ENCODE measurements at regions not wholly inside any gene's neighbourhood (a gene's known extent, or its start where the extent isn't known, plus 50 kb on each side); places are given as distances from the start of the nearest gene placed in this dataset.

- DNase-seq, result no peak
- no peaks in the 10 kb centered on the region for H3K27me3 ChIP-seq
- H3K9me3 ChIP-seq, result no peaks in the 10 kb centered on the region
- no peak overlapping the region for H3K4me3 ChIP-seq
- no peak overlapping the region for H3K27ac ChIP-seq
- WGBS, 2 donors (ENCODE audit: low coverage in 1 of 2), result 77 to 84% methylated on average over 2 to 4 of the region's 4 CpGs
- in situ Hi-C loops (cut with MboI; ENCODE audit: low pct_ligation_motif_present in 1 of 4, low pct_unique_long_range_greater_than_20kb in 1 of 4, low sequenced_read_pairs in 3 of 4), result no loop called here
- TF ChIP-seq EP300 (IDR thresholded peaks at IDR 0.05; ENCODE audit: low read depth), result no peak
- TF ChIP-seq, protein P1, sequence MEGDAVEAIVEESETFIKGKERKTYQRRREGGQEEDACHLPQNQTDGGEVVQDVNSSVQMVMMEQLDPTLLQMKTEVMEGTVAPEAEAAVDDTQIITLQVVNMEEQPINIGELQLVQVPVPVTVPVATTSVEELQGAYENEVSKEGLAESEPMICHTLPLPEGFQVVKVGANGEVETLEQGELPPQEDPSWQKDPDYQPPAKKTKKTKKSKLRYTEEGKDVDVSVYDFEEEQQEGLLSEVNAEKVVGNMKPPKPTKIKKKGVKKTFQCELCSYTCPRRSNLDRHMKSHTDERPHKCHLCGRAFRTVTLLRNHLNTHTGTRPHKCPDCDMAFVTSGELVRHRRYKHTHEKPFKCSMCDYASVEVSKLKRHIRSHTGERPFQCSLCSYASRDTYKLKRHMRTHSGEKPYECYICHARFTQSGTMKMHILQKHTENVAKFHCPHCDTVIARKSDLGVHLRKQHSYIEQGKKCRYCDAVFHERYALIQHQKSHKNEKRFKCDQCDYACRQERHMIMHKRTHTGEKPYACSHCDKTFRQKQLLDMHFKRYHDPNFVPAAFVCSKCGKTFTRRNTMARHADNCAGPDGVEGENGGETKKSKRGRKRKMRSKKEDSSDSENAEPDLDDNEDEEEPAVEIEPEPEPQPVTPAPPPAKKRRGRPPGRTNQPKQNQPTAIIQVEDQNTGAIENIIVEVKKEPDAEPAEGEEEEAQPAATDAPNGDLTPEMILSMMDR (IDR thresholded peaks at IDR 0.05), result no peak
- TF ChIP-seq POLR2AphosphoS5 (IDR thresholded peaks at IDR 0.05), result no peak
- no peak for TF ChIP-seq POLR2A (IDR thresholded peaks at IDR 0.05)
- H3K36me3 ChIP-seq, result no peaks in the 10 kb centered on the region
- intact Hi-C loops (cut with DNase I; ENCODE audit: low total_unique reads), result no loop called here
- no peaks in the 10 kb centered on the region for H3K4me1 ChIP-seq
These were observed 116.6 kb upstream of the PROX1 start for GRCh38 chr1:213871179-213871578.

DNA sequence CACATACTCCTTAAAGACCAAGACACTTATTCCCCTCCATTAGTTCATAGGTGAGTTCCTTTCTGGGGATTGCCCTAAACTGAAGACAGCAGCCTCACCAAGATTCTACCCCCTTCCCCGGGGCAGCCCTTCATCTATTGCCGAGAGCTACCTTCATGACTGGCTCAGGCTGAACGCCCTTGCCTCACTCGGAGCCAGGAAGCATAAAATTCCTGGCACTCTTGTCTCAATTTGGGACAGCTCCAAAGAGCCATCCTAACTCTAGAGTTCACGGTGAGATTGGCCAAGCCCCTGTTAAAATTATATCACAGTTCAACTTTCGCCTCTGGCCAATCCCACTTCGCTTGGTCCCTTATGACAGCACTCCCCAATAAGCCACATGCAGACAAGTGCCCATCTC lies 113.0 kb upstream of the PROX1 start:
- no peak for DNase-seq

DNA sequence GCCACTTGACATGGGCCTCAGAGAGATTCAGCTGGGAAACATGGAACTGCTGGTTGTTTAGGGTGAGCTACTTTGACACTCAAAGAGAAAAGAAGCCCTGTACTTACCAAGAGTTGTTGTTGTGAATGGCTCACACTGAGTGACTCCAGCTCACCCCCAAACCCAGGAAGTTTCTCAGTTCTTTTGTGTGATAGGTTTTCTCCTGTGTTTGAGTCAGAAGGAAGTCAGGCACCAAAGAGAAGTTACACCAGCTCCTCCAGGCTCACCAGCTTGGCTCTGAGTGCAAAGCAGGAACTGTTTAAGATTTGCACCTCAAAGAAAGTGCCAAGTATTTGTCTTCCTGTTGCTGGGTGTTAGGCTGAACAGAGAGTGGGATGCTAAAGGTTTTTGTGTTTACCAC lies 111.2 kb upstream of the PROX1 start:
- no peaks in the 10 kb centered on the region for H3K4me1 ChIP-seq
- TF ChIP-seq EP300 (IDR thresholded peaks at IDR 0.05; ENCODE audit: low read depth) (no peak), POLR2A (IDR thresholded peaks at IDR 0.05) (no peak)
- H3K36me3 ChIP-seq, result no peaks in the 10 kb centered on the region
- H3K27me3 ChIP-seq, result no peaks in the 10 kb centered on the region
- DNase-seq, result no peak
- no peak overlapping the region for H3K27ac ChIP-seq
- intact Hi-C loops (cut with DNase I; ENCODE audit: low total_unique reads) (no loop called here), in situ Hi-C loops (cut with MboI; ENCODE audit: low pct_ligation_motif_present in 1 of 4, low pct_unique_long_range_greater_than_20kb in 1 of 4, low sequenced_read_pairs in 3 of 4) (no loop called here)
- no peaks in the 10 kb centered on the region for H3K9me3 ChIP-seq
- H3K4me3 ChIP-seq, result no peak overlapping the region

More for the DNA sequence above, 113.0 kb upstream of the PROX1 start:
- no peaks in the 10 kb centered on the region for H3K36me3 ChIP-seq
- H3K4me3 ChIP-seq, result no peak overlapping the region
- in situ Hi-C loops (cut with MboI; ENCODE audit: low pct_ligation_motif_present in 1 of 4, low pct_unique_long_range_greater_than_20kb in 1 of 4, low sequenced_read_pairs in 3 of 4), result no loop called here
- no peak overlapping the region for H3K27ac ChIP-seq
- WGBS, 2 donors (ENCODE audit: low coverage in 1 of 2), result 88 to 91% methylated on average over 5 to 7 of the region's 7 CpGs
- intact Hi-C loops (cut with DNase I; ENCODE audit: low total_unique reads), result no loop called here
- TF ChIP-seq POLR2A (IDR thresholded peaks at IDR 0.05) (no peak), EP300 (IDR thresholded peaks at IDR 0.05; ENCODE audit: low read depth) (no peak), POLR2AphosphoS5 (IDR thresholded peaks at IDR 0.05) (no peak)
- TF ChIP-seq, protein P1 (IDR thresholded peaks at IDR 0.05), result no peak
- H3K27me3 ChIP-seq, result no peaks in the 10 kb centered on the region
- no peaks in the 10 kb centered on the region for H3K4me1 ChIP-seq
- no peaks in the 10 kb centered on the region for H3K9me3 ChIP-seq

DNA sequence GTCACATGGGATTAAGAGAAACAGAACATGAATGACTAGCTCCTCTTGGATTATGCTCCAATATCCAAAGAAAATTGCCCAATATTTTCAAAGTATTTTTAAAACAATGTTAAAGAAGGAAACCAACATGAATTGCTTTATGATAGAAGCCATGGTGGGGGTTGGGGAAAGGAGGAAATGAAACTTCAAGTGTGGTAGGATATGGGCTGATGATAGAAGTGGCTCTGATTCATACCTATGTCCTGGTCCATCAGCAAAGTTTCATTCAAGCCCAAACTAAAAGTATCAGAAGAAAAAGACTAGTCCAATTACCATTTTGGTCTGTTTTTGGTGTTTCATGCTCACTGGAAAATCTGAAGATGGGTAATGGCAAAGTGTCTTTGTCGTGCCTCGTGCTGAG lies 104.2 kb upstream of the PROX1 start:
- H3K4me3 ChIP-seq, result no peak overlapping the region
- no peaks in the 10 kb centered on the region for H3K4me1 ChIP-seq
- no peaks in the 10 kb centered on the region for H3K27me3 ChIP-seq
- WGBS, 2 donors (ENCODE audit: low coverage in 1 of 2), result 80 to 100% methylated on average over 2 of the region's 2 CpGs
- TF ChIP-seq POLR2AphosphoS5 (IDR thresholded peaks at IDR 0.05) (no peak), POLR2A (IDR thresholded peaks at IDR 0.05) (no peak), EP300 (IDR thresholded peaks at IDR 0.05; ENCODE audit: low read depth) (no peak)
- TF ChIP-seq, protein P1 (IDR thresholded peaks at IDR 0.05), result no peak
- no peak overlapping the region for H3K27ac ChIP-seq
- no peaks in the 10 kb centered on the region for H3K9me3 ChIP-seq
- no peak for DNase-seq
- intact Hi-C loops (cut with DNase I; ENCODE audit: low total_unique reads), result no loop called here
- in situ Hi-C loops (cut with MboI; ENCODE audit: low pct_ligation_motif_present in 1 of 4, low pct_unique_long_range_greater_than_20kb in 1 of 4, low sequenced_read_pairs in 3 of 4), result no loop called here
- no peaks in the 10 kb centered on the region for H3K36me3 ChIP-seq

DNA sequence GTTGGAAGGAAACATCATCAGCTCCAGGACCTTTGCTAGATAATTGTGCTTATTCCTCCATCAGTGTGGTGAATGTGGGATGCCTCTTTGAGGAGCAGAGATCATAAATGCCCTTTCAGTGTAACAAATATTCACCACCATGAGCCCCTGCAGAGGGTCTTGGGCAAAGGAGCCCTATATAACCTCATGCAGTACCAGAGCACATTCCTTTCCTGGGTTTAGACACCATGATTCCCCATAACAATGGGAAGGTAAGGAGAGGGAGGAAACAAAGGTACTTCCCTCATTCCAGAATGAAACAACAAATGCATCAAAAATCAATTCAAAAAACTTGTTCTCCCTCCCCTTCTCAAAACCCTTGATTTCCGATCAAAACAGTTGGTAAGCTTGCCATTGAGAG lies 103.4 kb upstream of the PROX1 start:
- DNase-seq, result no peak
- in situ Hi-C loops (cut with MboI; ENCODE audit: low pct_ligation_motif_present in 1 of 4, low pct_unique_long_range_greater_than_20kb in 1 of 4, low sequenced_read_pairs in 3 of 4), result no loop called here
- Histone ChIP-seq H3K9me3 (no peaks in the 10 kb centered on the region), H3K4me1 (no peaks in the 10 kb centered on the region), H3K36me3 (no peaks in the 10 kb centered on the region), H3K27ac (no peak overlapping the region), H3K27me3 (no peaks in the 10 kb centered on the region), H3K4me3 (no peak overlapping the region)
- intact Hi-C loops (cut with DNase I; ENCODE audit: low total_unique reads), result no loop called here
- 7% methylated on average over 1 of the region's 1 CpG; no CpG with 5 or more reads in 1 of the 2 donors for WGBS, 2 donors (ENCODE audit: low coverage in 1 of 2)
- TF ChIP-seq POLR2A (IDR thresholded peaks at IDR 0.05) (no peak), EP300 (IDR thresholded peaks at IDR 0.05; ENCODE audit: low read depth) (no peak), POLR2AphosphoS5 (IDR thresholded peaks at IDR 0.05) (no peak)
- TF ChIP-seq, protein P1 (IDR thresholded peaks at IDR 0.05), result no peak
